Mucosa of rectum (tissue), 2 donors: ENCODE measurements at regions not wholly inside any gene's neighbourhood (a gene's known extent, or its start where the extent isn't known, plus 50 kb on each side); places are given as distances from the start of the nearest gene placed in this dataset.

Source experiments
- H3K27ac ChIP-seq, 2 donors: one replicate each; pipeline ENCODE4 v1.7.0; 2013; ENCODE audit warnings: inconsistent platforms in 2 of 2, low read depth in 2 of 2, low read length in 2 of 2
- H3K27me3 ChIP-seq, 2 donors: one replicate each; pipeline ENCODE4 v1.7.0; 2013; ENCODE audit warnings: low read length in 2 of 2; ENCODE audit not compliant: control insufficient read depth in 2 of 2, insufficient read depth in 2 of 2
- H3K36me3 ChIP-seq, 2 donors: one replicate each; pipeline ENCODE4 v1.7.0; 2013; ENCODE audit warnings: low read length in 2 of 2; ENCODE audit not compliant: control insufficient read depth in 2 of 2, insufficient read depth in 2 of 2
- H3K4me1 ChIP-seq, 2 donors: one replicate each; pipeline ENCODE4 v1.7.0; 2013; ENCODE audit warnings: low read length in 2 of 2, mild to moderate bottlenecking in 1 of 2; ENCODE audit not compliant: control insufficient read depth in 2 of 2, insufficient read depth in 2 of 2
- H3K4me3 ChIP-seq, 2 donors: one replicate each; pipeline ENCODE4 v1.7.0; 2013; ENCODE audit warnings: low read length in 2 of 2
- H3K9ac ChIP-seq, 2 donors: one replicate each; pipeline ENCODE4 v1.7.0; 2013; ENCODE audit warnings: low read length in 2 of 2, low read depth in 1 of 2, mild to moderate bottlenecking in 1 of 2
- H3K9me3 ChIP-seq, 2 donors: one replicate each; pipeline ENCODE4 v1.7.0; 2013; ENCODE audit warnings: low read length in 2 of 2; ENCODE audit not compliant: control insufficient read depth in 2 of 2
- donor health status: healthy.
- donor health status: Normal muscosa, but diverticular disease.

- Histone ChIP-seq H3K9ac (no peak overlapping the region), H3K36me3 (no peaks in the 10 kb centered on the region), H3K9me3 (no peaks in the 10 kb centered on the region), H3K27ac (no peak overlapping the region), H3K4me1 (no peaks in the 10 kb centered on the region), H3K4me3 (no peak overlapping the region), H3K27me3 (no peaks in the 10 kb centered on the region)
Observed at GRCh38 chr6:55651015-55651414, 72.0 kb upstream of the HMGCLL1 start.

GRCh38 chr6:55643861-55644260, 64.9 kb upstream of the HMGCLL1 start:
- Histone ChIP-seq H3K27me3 (no peaks in the 10 kb centered on the region), H3K36me3 (no peaks in the 10 kb centered on the region), H3K9ac (no peak overlapping the region), H3K4me1 (no peaks in the 10 kb centered on the region), H3K9me3 (peaks cover 0 to 5% of the 10 kb centered on the region in 2 donors), H3K27ac (no peak overlapping the region), H3K4me3 (no peak overlapping the region)

- H3K9me3 ChIP-seq, result peaks cover 0 to 5% of the 10 kb centered on the region in 2 donors
- no peak overlapping the region for H3K27ac ChIP-seq
Observed at GRCh38 chr6:55642366-55642765, 63.4 kb upstream of the HMGCLL1 start.

GRCh38 chr6:55636406-55637102, 57.6 kb upstream of the HMGCLL1 start:
- Histone ChIP-seq H3K36me3 (no peaks in the 10 kb centered on the region), H3K27me3 (no peaks in the 10 kb centered on the region), H3K9me3 (no peaks in the 10 kb centered on the region), H3K4me1 (no peaks in the 10 kb centered on the region), H3K27ac (no peak overlapping the region), H3K9ac (no peak overlapping the region), H3K4me3 (no peak overlapping the region)

More at GRCh38 chr6:55642366-55642765, 63.4 kb upstream of the HMGCLL1 start:
- Histone ChIP-seq H3K4me3 (no peak overlapping the region), H3K27me3 (no peaks in the 10 kb centered on the region), H3K4me1 (no peaks in the 10 kb centered on the region), H3K36me3 (no peaks in the 10 kb centered on the region), H3K9ac (no peak overlapping the region)

GRCh38 chr6:55633471-55633870, 54.5 kb upstream of the HMGCLL1 start:
- H3K9me3 ChIP-seq, result no peaks in the 10 kb centered on the region
- no peaks in the 10 kb centered on the region for H3K27me3 ChIP-seq
- H3K36me3 ChIP-seq, result no peaks in the 10 kb centered on the region
- no peak overlapping the region for H3K4me3 ChIP-seq
- H3K27ac ChIP-seq, result no peak overlapping the region
- no peak overlapping the region for H3K9ac ChIP-seq
- H3K4me1 ChIP-seq, result no peaks in the 10 kb centered on the region

- H3K27ac ChIP-seq, result no peak overlapping the region
- no peaks in the 10 kb centered on the region for H3K36me3 ChIP-seq
- H3K27me3 ChIP-seq, result no peaks in the 10 kb centered on the region
- no peaks in the 10 kb centered on the region for H3K4me1 ChIP-seq
- H3K9me3 ChIP-seq, result no peaks in the 10 kb centered on the region
- H3K4me3 ChIP-seq, result no peak overlapping the region
- no peak overlapping the region for H3K9ac ChIP-seq
Observed at GRCh38 chr6:55632953-55633352, 54.0 kb upstream of the HMGCLL1 start.
